ENCODE measurements at regions not wholly inside any gene's neighbourhood (a gene's known extent, or its start where the extent isn't known, plus 50 kb on each side); places are given as distances from the start of the nearest gene placed in this dataset.

- no peaks in the 10 kb centered on the region for H3K4me1 Mint-ChIP-seq
- Histone ChIP-seq H4K20me1 (ENCODE audit: insufficient read depth, low read length) (no peaks in the 10 kb centered on the region), H3K9ac (ENCODE audit: insufficient read depth, low read length, poor library complexity, severe bottlenecking) (no peak overlapping the region), H3K36me3 (replicated peaks in 1 of 2; ENCODE audit: control insufficient read depth in 1 of 2, insufficient read depth in 2 of 2, low read length in 2 of 2) (no peaks in the 10 kb centered on the region), H3K4me1 (ENCODE audit: control insufficient read depth in 1 of 2, insufficient read depth in 2 of 2, low read length in 2 of 2) (no peaks in the 10 kb centered on the region), H3K9me3 (replicated peaks in 1 of 2; ENCODE audit: control insufficient read depth in 1 of 2, insufficient read depth in 1 of 2, low read length in 2 of 2) (peaks cover 3% of the 10 kb centered on the region in 2 donors), H3K27ac (ENCODE audit: low read depth in 1 of 2, low read length in 2 of 2) (no peak overlapping the region), H3K27me3 (ENCODE audit: control insufficient read depth in 2 of 2, insufficient read depth in 2 of 2, low read length in 2 of 2) (no peaks in the 10 kb centered on the region), H3K4me3 (replicated peaks in 1 of 3; ENCODE audit: low read depth in 2 of 3, low read length in 3 of 3) (no peak overlapping the region), H2AFZ (ENCODE audit: insufficient read depth, low read depth, low read length, poor library complexity, severe bottlenecking) (no peak overlapping the region), H3K4me2 (replicated peaks; ENCODE audit: extremely low read depth, low read length, poor library complexity, severe bottlenecking) (no peak overlapping the region), H3K79me2 (ENCODE audit: insufficient read depth, low read length) (no peaks in the 10 kb centered on the region)
- H3K9me3 Mint-ChIP-seq = peaks cover 2 to 17% (median 12%) of the 10 kb centered on the region in 7 donors
- H3K27ac Mint-ChIP-seq = no peak overlapping the region
- no peak overlapping the region for H3K4me3 Mint-ChIP-seq
- no peaks in the 10 kb centered on the region for H3K36me3 Mint-ChIP-seq
- TF ChIP-seq CTCF (IDR thresholded peaks at IDR 0.05) = no peak
- H3K27me3 Mint-ChIP-seq (ENCODE audit: low read depth in 3 of 3) = peaks cover 0 to 5% (median 2%) of the 10 kb centered on the region in 3 donors
- DNase-seq = no peak
- WGBS (ENCODE audit: insufficient coverage) = 96% methylated on average over 5 of the region's 5 CpGs
- intact Hi-C loops (cut with micrococcal nuclease) = no loop called here
These were observed 292.5 kb upstream of the FZD8 start for GRCh38 chr10:35934642-35934995.

- peaks cover 0 to 5% (median 2%) of the 10 kb centered on the region in 3 donors for H3K27me3 Mint-ChIP-seq (ENCODE audit: low read depth in 3 of 3)
- Histone ChIP-seq H2AFZ (ENCODE audit: insufficient read depth, low read depth, low read length, poor library complexity, severe bottlenecking) (no peak overlapping the region), H3K4me1 (ENCODE audit: control insufficient read depth in 1 of 2, insufficient read depth in 2 of 2, low read length in 2 of 2) (no peaks in the 10 kb centered on the region), H3K9ac (ENCODE audit: insufficient read depth, low read length, poor library complexity, severe bottlenecking) (no peak overlapping the region), H3K27ac (ENCODE audit: low read depth in 1 of 2, low read length in 2 of 2) (no peak overlapping the region), H4K20me1 (ENCODE audit: insufficient read depth, low read length) (no peaks in the 10 kb centered on the region), H3K9me3 (replicated peaks in 1 of 2; ENCODE audit: control insufficient read depth in 1 of 2, insufficient read depth in 1 of 2, low read length in 2 of 2) (peaks cover 3% of the 10 kb centered on the region in 2 donors), H3K4me2 (replicated peaks; ENCODE audit: extremely low read depth, low read length, poor library complexity, severe bottlenecking) (no peak overlapping the region), H3K36me3 (replicated peaks in 1 of 2; ENCODE audit: control insufficient read depth in 1 of 2, insufficient read depth in 2 of 2, low read length in 2 of 2) (no peaks in the 10 kb centered on the region), H3K4me3 (replicated peaks in 1 of 3; ENCODE audit: low read depth in 2 of 3, low read length in 3 of 3) (no peak overlapping the region), H3K27me3 (ENCODE audit: control insufficient read depth in 2 of 2, insufficient read depth in 2 of 2, low read length in 2 of 2) (no peaks in the 10 kb centered on the region), H3K79me2 (ENCODE audit: insufficient read depth, low read length) (no peaks in the 10 kb centered on the region)
- intact Hi-C loops (cut with micrococcal nuclease) = no loop called here
- no peak for TF ChIP-seq CTCF (IDR thresholded peaks at IDR 0.05)
- H3K36me3 Mint-ChIP-seq = no peaks in the 10 kb centered on the region
- H3K4me1 Mint-ChIP-seq = no peaks in the 10 kb centered on the region
- WGBS (ENCODE audit: insufficient coverage) = 60% methylated on average over 1 of the region's 5 CpGs
- H3K4me3 Mint-ChIP-seq = no peak overlapping the region
- no peak overlapping the region for H3K27ac Mint-ChIP-seq
- H3K9me3 Mint-ChIP-seq = peaks cover 2 to 17% (median 12%) of the 10 kb centered on the region in 7 donors
- DNase-seq = no peak
These were observed 292.0 kb upstream of the FZD8 start for GRCh38 chr10:35933940-35934641.
